Activated naive CD8-positive, alpha-beta T cell treated with anti-CD3 and anti-CD28 coated beads for 36 hours (primary cell): ENCODE measurements at regions not wholly inside any gene's neighbourhood (a gene's known extent, or its start where the extent isn't known, plus 50 kb on each side); places are given as distances from the start of the nearest gene placed in this dataset.

Experiments used
- DNase-seq: peaks from one replicate; pipeline ENCODE4 v3.0.0; 2021
- H3K27ac Mint-ChIP-seq: one replicate; pipeline ENCODE4 v1.8.0; 2022; ENCODE audit warnings: mild to moderate bottlenecking, moderate library complexity, mixed read lengths
- H3K27me3 Mint-ChIP-seq: one replicate; pipeline ENCODE4 v1.8.0; 2022; ENCODE audit warnings: mild to moderate bottlenecking, mixed read lengths
- H3K36me3 Mint-ChIP-seq: one replicate; pipeline ENCODE4 v1.8.0; 2021; ENCODE audit warnings: mild to moderate bottlenecking, mixed read lengths
- H3K4me1 Mint-ChIP-seq: one replicate; pipeline ENCODE4 v1.8.0; 2021; ENCODE audit warnings: mixed read lengths
- H3K4me3 Mint-ChIP-seq: one replicate; pipeline ENCODE4 v1.8.0; 2022; ENCODE audit warnings: mild to moderate bottlenecking, moderate library complexity, mixed read lengths
- H3K9me3 Mint-ChIP-seq: one replicate; pipeline ENCODE4 v1.8.0; 2022; ENCODE audit warnings: mixed read lengths

- Mint-ChIP-seq H3K4me3 (no peak overlapping the region), H3K36me3 (no peaks in the 10 kb centered on the region), H3K27ac (no peak overlapping the region), H3K9me3 (no peaks in the 10 kb centered on the region), H3K27me3 (peaks cover 3% of the 10 kb centered on the region), H3K4me1 (no peaks in the 10 kb centered on the region)
- no peak for DNase-seq
These were observed 131.2 kb upstream of the HHIP start for GRCh38 chr4:144514736-144515135.

GRCh38 chr4:144518181-144518895 lies 127.6 kb upstream of the HHIP start:
- H3K4me1 Mint-ChIP-seq = no peaks in the 10 kb centered on the region
- H3K27ac Mint-ChIP-seq = no peak overlapping the region
- peaks cover 3% of the 10 kb centered on the region for H3K27me3 Mint-ChIP-seq
- no peak for DNase-seq
- H3K9me3 Mint-ChIP-seq = no peaks in the 10 kb centered on the region
- no peaks in the 10 kb centered on the region for H3K36me3 Mint-ChIP-seq
- H3K4me3 Mint-ChIP-seq = no peak overlapping the region

- H3K4me1 Mint-ChIP-seq = no peaks in the 10 kb centered on the region
- H3K4me3 Mint-ChIP-seq = no peak overlapping the region
- no peaks in the 10 kb centered on the region for H3K36me3 Mint-ChIP-seq
- no peak for DNase-seq
- H3K9me3 Mint-ChIP-seq = no peaks in the 10 kb centered on the region
- H3K27me3 Mint-ChIP-seq = no peaks in the 10 kb centered on the region
- H3K27ac Mint-ChIP-seq = no peak overlapping the region
These were observed 114.1 kb upstream of the HHIP start for GRCh38 chr4:144531841-144532240.

- DNase-seq = no peak
- Mint-ChIP-seq H3K4me1 (no peaks in the 10 kb centered on the region), H3K36me3 (no peaks in the 10 kb centered on the region), H3K27me3 (no peaks in the 10 kb centered on the region), H3K27ac (no peak overlapping the region), H3K4me3 (no peak overlapping the region), H3K9me3 (peaks cover 2% of the 10 kb centered on the region)
These were observed 98.2 kb upstream of the HHIP start for GRCh38 chr4:144547678-144548298.

GRCh38 chr4:144556636-144557035 lies 89.3 kb upstream of the HHIP start:
- DNase-seq = no peak
- Mint-ChIP-seq H3K27ac (no peak overlapping the region), H3K27me3 (no peaks in the 10 kb centered on the region), H3K9me3 (no peaks in the 10 kb centered on the region), H3K36me3 (no peaks in the 10 kb centered on the region), H3K4me3 (no peak overlapping the region), H3K4me1 (no peaks in the 10 kb centered on the region)

- Mint-ChIP-seq H3K4me3 (no peak overlapping the region), H3K27ac (no peak overlapping the region), H3K4me1 (peaks cover 2% of the 10 kb centered on the region), H3K9me3 (no peaks in the 10 kb centered on the region), H3K27me3 (peaks cover 3% of the 10 kb centered on the region), H3K36me3 (no peaks in the 10 kb centered on the region)
- DNase-seq = no peak
These were observed 88.6 kb upstream of the HHIP start for GRCh38 chr4:144557404-144557803.

GRCh38 chr4:144562019-144562705 lies 83.8 kb upstream of the HHIP start:
- H3K4me1 Mint-ChIP-seq = peaks cover 5% of the 10 kb centered on the region
- no peak overlapping the region for H3K4me3 Mint-ChIP-seq
- DNase-seq = no peak
- H3K27ac Mint-ChIP-seq = no peak overlapping the region
- no peaks in the 10 kb centered on the region for H3K36me3 Mint-ChIP-seq
- H3K9me3 Mint-ChIP-seq = no peaks in the 10 kb centered on the region
- peaks cover 7% of the 10 kb centered on the region for H3K27me3 Mint-ChIP-seq

- peaks cover 7% of the 10 kb centered on the region for H3K27me3 Mint-ChIP-seq
- peaks cover 5% of the 10 kb centered on the region for H3K4me1 Mint-ChIP-seq
- H3K4me3 Mint-ChIP-seq = no peak overlapping the region
- H3K36me3 Mint-ChIP-seq = no peaks in the 10 kb centered on the region
- no peak for DNase-seq
- no peak overlapping the region for H3K27ac Mint-ChIP-seq
- no peaks in the 10 kb centered on the region for H3K9me3 Mint-ChIP-seq
These were observed 81.6 kb upstream of the HHIP start for GRCh38 chr4:144564358-144564757.

GRCh38 chr4:144565527-144566195 lies 80.3 kb upstream of the HHIP start:
- no peaks in the 10 kb centered on the region for H3K9me3 Mint-ChIP-seq
- no peak overlapping the region for H3K4me3 Mint-ChIP-seq
- H3K4me1 Mint-ChIP-seq = peaks cover 5% of the 10 kb centered on the region
- H3K27ac Mint-ChIP-seq = no peak overlapping the region
- H3K27me3 Mint-ChIP-seq = peaks cover 7% of the 10 kb centered on the region
- no peaks in the 10 kb centered on the region for H3K36me3 Mint-ChIP-seq
- DNase-seq = no peak

GRCh38 chr4:144572660-144573059 lies 73.3 kb upstream of the HHIP start:
- DNase-seq = no peak
- no peaks in the 10 kb centered on the region for H3K9me3 Mint-ChIP-seq
- no peak overlapping the region for H3K4me3 Mint-ChIP-seq
- H3K27ac Mint-ChIP-seq = no peak overlapping the region
- H3K4me1 Mint-ChIP-seq = no peaks in the 10 kb centered on the region
- no peaks in the 10 kb centered on the region for H3K27me3 Mint-ChIP-seq
- no peaks in the 10 kb centered on the region for H3K36me3 Mint-ChIP-seq

GRCh38 chr4:144574000-144574399 lies 72.0 kb upstream of the HHIP start:
- Mint-ChIP-seq H3K27me3 (no peaks in the 10 kb centered on the region), H3K4me3 (no peak overlapping the region), H3K4me1 (no peaks in the 10 kb centered on the region), H3K9me3 (no peaks in the 10 kb centered on the region), H3K36me3 (no peaks in the 10 kb centered on the region), H3K27ac (no peak overlapping the region)
- no peak for DNase-seq

GRCh38 chr4:144574509-144574908 lies 71.4 kb upstream of the HHIP start:
- Mint-ChIP-seq H3K27ac (no peak overlapping the region), H3K27me3 (no peaks in the 10 kb centered on the region), H3K4me1 (no peaks in the 10 kb centered on the region), H3K36me3 (no peaks in the 10 kb centered on the region), H3K4me3 (no peak overlapping the region), H3K9me3 (no peaks in the 10 kb centered on the region)
- no peak for DNase-seq

GRCh38 chr4:144575181-144575580 lies 70.8 kb upstream of the HHIP start:
- H3K27me3 Mint-ChIP-seq = no peaks in the 10 kb centered on the region
- H3K36me3 Mint-ChIP-seq = no peaks in the 10 kb centered on the region
- H3K9me3 Mint-ChIP-seq = no peaks in the 10 kb centered on the region
- H3K4me3 Mint-ChIP-seq = no peak overlapping the region
- DNase-seq = no peak
- no peaks in the 10 kb centered on the region for H3K4me1 Mint-ChIP-seq
- no peak overlapping the region for H3K27ac Mint-ChIP-seq

- Mint-ChIP-seq H3K4me1 (no peaks in the 10 kb centered on the region), H3K27ac (no peak overlapping the region), H3K4me3 (no peak overlapping the region), H3K27me3 (no peaks in the 10 kb centered on the region), H3K36me3 (no peaks in the 10 kb centered on the region), H3K9me3 (no peaks in the 10 kb centered on the region)
- no peak for DNase-seq
These were observed 67.3 kb upstream of the HHIP start for GRCh38 chr4:144578681-144579080.

- Mint-ChIP-seq H3K4me1 (no peaks in the 10 kb centered on the region), H3K27ac (no peak overlapping the region), H3K9me3 (no peaks in the 10 kb centered on the region), H3K27me3 (no peaks in the 10 kb centered on the region), H3K36me3 (no peaks in the 10 kb centered on the region), H3K4me3 (no peak overlapping the region)
- DNase-seq = no peak
These were observed 66.4 kb upstream of the HHIP start for GRCh38 chr4:144579411-144580030.
